ELR (cell line): ENCODE measurements at regions not wholly inside any gene's neighbourhood (a gene's known extent, or its start where the extent isn't known, plus 50 kb on each side); places are given as distances from the start of the nearest gene placed in this dataset.
"Not testable (repeated sequence)": the region's sequence is repeated elsewhere in the genome, so short reads cannot be mapped to it uniquely, and the experiment has no call there.

Source experiments
- DNase-seq: peaks from one replicate; pipeline ENCODE4 v3.0.0-alpha.2; 2015; ENCODE audit warnings: low read depth

DNA sequence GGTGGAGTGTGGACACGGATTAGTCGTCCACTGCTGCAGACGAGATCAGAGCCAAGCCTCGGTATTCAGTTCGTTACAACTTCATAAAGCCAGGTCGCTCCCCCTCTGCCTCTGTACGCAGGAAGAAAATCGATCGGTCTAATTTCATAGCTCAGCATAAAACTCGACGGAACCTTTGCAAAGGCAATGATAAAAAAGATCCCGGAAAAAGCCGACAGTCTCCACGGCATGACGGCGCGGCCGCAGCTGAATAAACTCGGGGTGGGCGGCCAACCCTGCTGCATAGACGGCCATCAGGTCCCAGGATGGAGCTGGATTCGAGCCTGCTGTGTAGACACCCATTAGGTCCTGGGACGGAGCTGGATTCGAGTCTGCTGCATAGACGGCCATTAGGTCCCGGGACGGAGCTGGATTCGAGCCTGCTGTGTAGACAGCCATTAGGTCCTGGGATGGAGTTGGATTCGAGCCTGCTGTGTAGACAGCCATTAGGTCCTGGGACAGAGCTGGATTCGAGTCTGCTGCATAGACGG, 113.8 kb upstream of the PPP2R3B start:
- DNase-seq = no peak

DNA sequence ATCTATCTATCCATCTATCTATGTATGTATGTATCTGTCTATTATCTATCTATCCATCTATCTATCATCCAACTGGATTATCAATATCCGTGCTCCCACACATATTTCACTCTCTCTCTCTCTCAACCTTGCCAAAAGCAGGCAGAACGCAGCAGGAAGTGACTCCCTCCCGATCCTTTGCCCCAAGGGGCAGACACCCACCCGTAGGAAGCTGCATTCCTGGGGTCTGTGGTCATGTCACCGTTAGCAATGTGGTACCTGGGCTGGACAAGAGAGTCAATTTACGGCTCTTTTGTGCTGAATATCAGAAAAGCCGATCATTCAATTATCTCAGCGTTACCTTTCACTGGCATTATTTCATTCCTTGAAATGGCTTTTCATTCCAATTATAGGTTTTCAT, 119.6 kb upstream of the PPP2R3B start:
- no peak for DNase-seq

- no peak for DNase-seq
These were observed 121.5 kb upstream of the PPP2R3B start for GRCh38 chrX:508163-508562.

DNA sequence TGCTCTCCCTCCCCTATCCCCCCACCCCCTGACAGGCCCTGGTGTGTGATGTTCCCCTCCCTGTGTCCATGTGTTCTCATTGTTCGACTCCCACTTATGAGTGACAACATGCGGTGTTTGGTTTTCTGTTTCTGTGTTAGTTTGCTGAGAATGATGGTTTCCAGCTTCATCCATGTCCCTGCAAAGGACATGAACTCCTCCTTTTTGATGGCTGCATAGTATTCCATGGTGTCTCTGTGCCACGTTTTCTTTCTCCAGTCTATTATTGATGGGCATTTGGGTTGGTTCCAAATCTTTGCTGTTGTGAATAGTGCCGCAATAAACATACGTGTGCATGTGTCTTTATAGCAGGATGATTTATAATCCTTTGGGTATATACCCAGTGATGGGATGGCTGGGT, 121.8 kb upstream of the SHOX start:
- not testable (repeated sequence) for DNase-seq

- DNase-seq = not testable (repeated sequence)
These were observed 119.5 kb upstream of the SHOX start for GRCh38 chrX:511089-511488.

GRCh38 chrX:518319-518718, 112.3 kb upstream of the SHOX start:
- DNase-seq = no peak

GRCh38 chrX:519741-520140, 110.8 kb upstream of the SHOX start:
- DNase-seq = no peak

- no peak for DNase-seq
These were observed 108.1 kb upstream of the SHOX start for GRCh38 chrX:522456-522855.

- DNase-seq = no peak
These were observed 105.5 kb upstream of the SHOX start for GRCh38 chrX:525134-525533.

GRCh38 chrX:526295-527224, 104.0 kb upstream of the SHOX start:
- no peak for DNase-seq

DNA sequence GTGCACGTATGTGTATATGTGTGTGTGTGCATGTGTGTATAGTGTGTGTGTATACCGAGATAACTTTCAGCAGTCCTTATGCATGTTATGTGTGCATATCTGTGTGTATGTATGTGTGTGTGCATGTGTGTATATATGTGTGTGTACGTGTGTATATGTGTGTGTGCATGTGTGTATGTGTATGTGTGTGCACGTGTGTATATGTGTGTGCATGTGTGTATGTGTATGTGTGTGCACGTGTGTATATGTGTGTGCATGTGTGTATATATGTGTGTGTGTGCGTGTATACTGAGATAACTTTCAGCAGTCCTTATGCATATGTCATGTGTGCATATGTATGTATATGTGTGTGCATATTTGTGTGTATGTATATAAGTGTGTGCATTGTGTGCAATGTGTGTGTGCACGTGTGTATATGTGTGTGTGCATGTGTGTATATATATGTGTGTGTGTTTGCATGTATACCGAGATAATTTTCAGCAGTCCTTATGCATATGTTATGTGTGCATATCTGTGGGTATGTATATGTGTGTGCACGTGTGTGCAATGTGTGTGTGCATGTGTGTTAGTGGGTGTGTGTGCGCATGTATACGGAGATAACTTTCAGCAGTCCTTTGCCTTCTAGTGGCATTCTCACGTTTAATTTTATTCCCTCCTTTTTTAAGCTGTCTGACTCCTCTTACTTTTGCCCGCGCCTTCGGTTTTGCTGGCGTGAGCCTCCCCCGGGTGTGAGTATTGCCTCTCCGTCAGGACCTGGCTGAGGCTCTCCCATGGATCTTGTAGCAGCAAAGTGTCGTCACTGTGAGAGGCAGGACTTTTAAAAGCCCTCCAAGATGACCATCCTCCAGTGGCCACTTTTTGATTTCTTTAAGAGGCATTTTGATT, 99.6 kb upstream of the SHOX start:
- DNase-seq = no peak

DNA sequence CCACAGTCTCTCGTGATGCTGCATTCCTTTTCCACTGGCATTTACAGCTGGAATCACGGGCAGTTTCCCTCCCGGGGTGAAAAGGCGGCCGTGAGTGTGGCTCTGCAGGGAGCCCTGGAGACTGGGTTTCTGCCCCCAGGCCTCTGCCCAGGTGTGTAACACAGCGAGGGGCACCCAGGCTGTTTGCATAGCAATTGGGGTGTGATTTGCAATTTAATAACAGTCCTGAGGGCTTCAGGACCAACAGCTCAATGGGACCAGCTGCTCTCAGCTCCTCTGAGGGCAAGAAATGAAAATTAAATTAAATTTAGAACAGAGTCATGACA, 99.0 kb upstream of the SHOX start:
- DNase-seq = no peak

- no peak for DNase-seq
These were observed 95.8 kb upstream of the SHOX start for GRCh38 chrX:534804-535203.

DNA sequence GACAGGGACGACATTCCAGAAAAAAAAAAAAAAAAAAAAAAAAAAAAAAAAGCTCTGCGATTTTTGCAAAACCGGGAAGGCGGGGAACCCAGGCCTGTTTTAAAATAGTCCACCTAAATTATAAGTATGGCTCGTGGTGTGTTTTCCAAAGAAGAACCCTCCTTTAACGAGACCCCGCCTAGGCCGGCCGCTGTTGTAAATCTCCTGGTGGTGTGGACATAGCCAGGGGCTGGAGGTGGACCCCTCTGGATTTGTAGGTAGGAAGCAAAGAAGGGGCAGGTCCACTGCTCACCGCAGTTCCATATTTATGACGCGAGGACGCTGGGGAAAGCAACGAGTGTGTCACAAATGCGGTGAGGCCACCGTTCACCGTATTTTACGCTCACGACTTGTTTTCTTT, 94.0 kb upstream of the SHOX start:
- DNase-seq = no peak

DNA sequence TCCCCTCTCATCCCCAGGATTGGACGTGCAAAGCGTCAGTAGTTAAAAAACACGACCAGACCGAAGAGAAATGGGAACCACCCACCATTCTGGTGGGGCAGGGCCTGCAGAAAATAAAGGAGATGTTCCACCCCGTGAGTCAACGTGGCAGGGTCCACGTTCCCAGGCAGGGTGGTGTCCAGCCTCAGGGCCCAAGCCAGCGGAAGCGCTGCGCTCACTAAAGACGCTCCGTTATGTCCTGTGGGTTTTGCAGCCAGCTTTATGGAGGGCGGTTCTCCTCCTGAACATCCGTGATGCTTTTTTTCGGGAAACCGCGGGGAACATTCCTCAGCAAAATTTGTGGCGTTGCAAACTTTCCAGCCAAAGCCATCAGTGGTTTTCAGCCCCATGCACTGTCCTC, 93.4 kb upstream of the SHOX start:
- no peak for DNase-seq

DNA sequence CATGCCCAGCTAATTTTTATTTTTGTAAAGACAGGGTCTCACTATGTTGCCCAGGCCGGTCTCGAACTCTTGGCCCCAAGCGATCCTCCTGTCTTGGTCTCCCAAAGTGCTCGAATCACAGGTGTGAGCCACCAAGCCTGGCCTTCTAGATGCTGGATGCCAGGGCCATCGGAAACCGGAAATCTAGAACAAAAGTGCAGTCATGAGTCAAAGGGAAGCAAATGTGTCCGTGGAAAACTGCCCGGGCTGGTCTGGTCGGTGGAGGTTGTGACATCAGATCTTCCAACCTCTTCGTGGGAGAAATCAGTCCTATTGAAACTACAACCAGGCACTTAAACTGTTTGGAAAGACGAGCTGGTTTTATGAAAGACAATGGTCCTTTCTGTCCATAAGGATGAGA, 92.3 kb upstream of the SHOX start:
- no peak for DNase-seq

DNA sequence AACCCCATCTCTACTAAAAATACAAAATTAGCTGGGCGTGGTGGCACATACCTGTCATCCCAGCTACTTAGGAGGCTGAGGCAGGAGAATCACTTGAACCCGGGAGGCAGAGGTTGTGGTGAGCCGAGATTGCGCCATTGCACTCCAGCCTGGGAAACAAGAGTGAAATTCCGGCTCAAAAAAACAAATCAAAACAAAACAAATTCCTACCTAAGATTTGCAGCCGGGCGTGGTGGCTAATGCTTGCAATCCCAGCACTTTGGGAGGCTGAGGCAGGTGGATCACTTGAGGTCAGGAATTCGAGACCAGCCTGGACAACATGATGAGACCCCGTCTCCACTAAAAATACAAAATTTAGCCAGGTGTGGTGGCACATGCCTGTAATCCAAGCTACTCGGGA, 89.6 kb upstream of the SHOX start:
- not testable (repeated sequence) for DNase-seq

- no peak for DNase-seq
These were observed 88.4 kb upstream of the SHOX start for GRCh38 chrX:542179-542578.

- no peak for DNase-seq
These were observed 85.1 kb upstream of the SHOX start for GRCh38 chrX:545452-545885.

- no peak for DNase-seq
These were observed 80.1 kb upstream of the SHOX start for GRCh38 chrX:550514-550913.

- no peak for DNase-seq
These were observed 79.3 kb upstream of the SHOX start for GRCh38 chrX:551306-551705.

GRCh38 chrX:552496-552895, 78.1 kb upstream of the SHOX start:
- DNase-seq = no peak

GRCh38 chrX:554271-554670, 76.3 kb upstream of the SHOX start:
- DNase-seq = no peak
